ENCODE measurements at regions not wholly inside any gene's neighbourhood (a gene's known extent, or its start where the extent isn't known, plus 50 kb on each side); places are given as distances from the start of the nearest gene placed in this dataset.

- TF ChIP-seq CREB1 (IDR thresholded peaks at IDR 0.05), result no peak
- no peak for TF ChIP-seq CTCF (IDR thresholded peaks at IDR 0.05; ENCODE audit: control extremely low read depth in 1 of 3, insufficient read depth in 1 of 3, low read depth in 1 of 3, low read length in 3 of 3)
- no peak for TF ChIP-seq MAX (IDR thresholded peaks at IDR 0.05)
- no peak for TF ChIP-seq JUN (IDR thresholded peaks at IDR 0.05; ENCODE audit: low read depth, low read length)
- no peak for TF ChIP-seq POLR2AphosphoS5 (IDR thresholded peaks at IDR 0.05; ENCODE audit: low read depth, low read length)
- no peak for TF ChIP-seq POLR2A (IDR thresholded peaks at IDR 0.05; ENCODE audit: control extremely low read depth in 1 of 2, low read depth in 2 of 2, low read length in 2 of 2)
- TF ChIP-seq YY1 (IDR thresholded peaks at IDR 0.05; ENCODE audit: low read depth, low read length), result no peak
- no peak for TF ChIP-seq EGR1 (IDR thresholded peaks at IDR 0.05; ENCODE audit: borderline replicate concordance, low read depth, low read length)
- TF ChIP-seq TBP (IDR thresholded peaks at IDR 0.05; ENCODE audit: low read depth, low read length), result no peak
- no peak for TF ChIP-seq HDAC6 (IDR thresholded peaks at IDR 0.05; ENCODE audit: low read depth, low read length)
- TF ChIP-seq HDAC2 (IDR thresholded peaks at IDR 0.05; ENCODE audit: borderline replicate concordance in 1 of 2, low read depth in 2 of 2, low read length in 2 of 2), result no peak
- TF ChIP-seq ATF2 (IDR thresholded peaks at IDR 0.05; ENCODE audit: low read length), result no peak
- no peak for TF ChIP-seq NANOG (IDR thresholded peaks at IDR 0.05; ENCODE audit: insufficient read depth, low read depth, low read length, poor library complexity, severe bottlenecking)
- TF ChIP-seq TAF1 (IDR thresholded peaks at IDR 0.05; ENCODE audit: low read depth, low read length), result no peak
These were observed 125.6 kb upstream of the MYL2 start for GRCh38 chr12:111045941-111046340.
